Tibial nerve (tissue), 3 donors: ENCODE measurements at regions not wholly inside any gene's neighbourhood (a gene's known extent, or its start where the extent isn't known, plus 50 kb on each side); places are given as distances from the start of the nearest gene placed in this dataset.

Experiments used
- CTCF ChIP-seq, 5 experiments: fragments of 200-600 bp in 3 of 5; fragments of 450-650 bp in 2 of 5; sonication (generic) in 3 of 5; IDR thresholded peaks; one replicate each; pipeline ENCODE4 v1.5.1; 2016 to 2019; ENCODE audit warnings: antibody characterized with exemption in 5 of 5, mild to moderate bottlenecking in 3 of 5, moderate library complexity in 2 of 5
- POLR2A ChIP-seq, 2 donors: fragments of 450-650 bp; IDR thresholded peaks; one replicate each; pipeline ENCODE4 v1.6.1; 2017; ENCODE audit warnings: antibody characterized with exemption in 2 of 2, mild to moderate bottlenecking in 2 of 2, moderate library complexity in 2 of 2

- TF ChIP-seq POLR2A (IDR thresholded peaks at IDR 0.05) (no peak), CTCF (IDR thresholded peaks at IDR 0.05) (no peak)
Measured at GRCh38 chr3:10614168-10614567, 108.8 kb upstream of the ATP2B2 start.
